ENCODE measurements at regions not wholly inside any gene's neighbourhood (a gene's known extent, or its start where the extent isn't known, plus 50 kb on each side); places are given as distances from the start of the nearest gene placed in this dataset.

DNA sequence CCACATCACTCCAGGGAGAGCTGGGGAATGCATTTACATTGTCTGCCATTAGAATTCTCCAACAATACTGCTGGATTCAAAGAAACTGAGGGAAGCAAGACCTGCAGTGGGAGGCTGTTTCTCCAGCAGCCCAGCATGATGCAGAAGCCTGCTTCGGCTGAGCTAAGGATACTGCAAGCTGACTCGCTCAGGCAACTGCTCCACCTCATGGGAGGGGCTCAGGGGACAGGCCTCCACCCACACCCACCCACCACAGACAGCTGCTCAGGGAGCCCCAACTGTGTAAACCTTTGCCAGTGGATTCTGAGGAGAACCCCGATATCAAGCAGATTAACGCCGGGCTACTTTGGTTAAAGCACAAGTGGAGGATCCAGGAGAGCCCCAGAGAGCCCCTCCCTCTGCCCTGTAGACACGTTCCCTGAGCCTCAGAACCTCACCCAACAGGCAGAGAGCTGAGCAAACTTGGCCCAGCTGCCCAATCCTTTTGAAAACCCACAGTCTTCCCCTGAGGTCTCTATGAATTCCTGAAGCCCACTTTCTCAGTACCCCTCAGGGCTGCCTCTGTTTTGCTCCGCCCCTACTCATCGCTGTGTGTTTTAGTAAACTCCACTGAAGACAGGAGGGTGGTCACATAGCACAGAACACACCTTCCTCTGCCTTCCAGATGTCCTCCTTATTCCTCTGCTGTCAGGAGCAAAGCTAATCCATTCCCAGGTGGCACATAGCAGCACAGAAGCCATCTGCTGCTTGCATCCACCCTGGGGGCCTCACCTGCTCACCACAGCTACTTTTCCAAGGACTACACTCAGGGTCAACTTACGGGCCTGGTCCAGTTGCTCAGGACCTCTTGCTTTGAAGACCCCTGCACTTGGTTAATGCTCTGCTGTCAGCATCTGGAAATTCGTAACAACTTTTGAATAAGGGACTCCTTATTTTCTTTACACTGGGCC is 269.0 kb downstream of the ABHD5 start:
- no peak for TF ChIP-seq POLR2A (IDR thresholded peaks at IDR 0.05)
- no peak for TF ChIP-seq CTCF (IDR thresholded peaks at IDR 0.05)

All from gastroesophageal sphincter (tissue), 3 donors.